ENCODE measurements at regions not wholly inside any gene's neighbourhood (a gene's known extent, or its start where the extent isn't known, plus 50 kb on each side); places are given as distances from the start of the nearest gene placed in this dataset.
"Not testable (repeated sequence)": the region's sequence is repeated elsewhere in the genome, so short reads cannot be mapped to it uniquely, and the experiment has no call there.

- H3K9me3 ChIP-seq (ENCODE audit: low read depth), result no peaks in the 10 kb centered on the region
- no peaks in the 10 kb centered on the region for H3K27me3 ChIP-seq
- no peaks in the 10 kb centered on the region for H3K36me3 ChIP-seq
- peak in 1 of 2 donors; percentile 61 for DNase-seq (ENCODE audit: low read depth in 1 of 2, low spot score in 1 of 2)
- no peaks in the 10 kb centered on the region for H3K4me1 ChIP-seq (ENCODE audit: low read depth)
- no peak overlapping the region for H3K4me3 ChIP-seq
- TF ChIP-seq CTCF (IDR thresholded peaks at IDR 0.05; ENCODE audit: low read depth, low read length), result no peak
- no peak overlapping the region for H3K27ac ChIP-seq
Observed at GRCh38 chr9:87201351-87201751, 254.0 kb upstream of the GAS1 start.

- no peak overlapping the region for H3K4me3 ChIP-seq
- no peak for DNase-seq (ENCODE audit: low read depth in 1 of 2, low spot score in 1 of 2)
- no peaks in the 10 kb centered on the region for H3K27me3 ChIP-seq
- H3K9me3 ChIP-seq (ENCODE audit: low read depth), result no peaks in the 10 kb centered on the region
- no peak for TF ChIP-seq CTCF (IDR thresholded peaks at IDR 0.05; ENCODE audit: low read depth, low read length)
- H3K36me3 ChIP-seq, result no peaks in the 10 kb centered on the region
- H3K4me1 ChIP-seq (ENCODE audit: low read depth), result no peaks in the 10 kb centered on the region
- H3K27ac ChIP-seq, result no peak overlapping the region
Observed at GRCh38 chr9:87206064-87206661, 258.9 kb upstream of the GAS1 start.

GRCh38 chr9:87210658-87211057, 263.4 kb upstream of the GAS1 start:
- not testable (repeated sequence) for H3K27ac ChIP-seq; H3K4me1 ChIP-seq (ENCODE audit: low read depth); H3K36me3 ChIP-seq; H3K9me3 ChIP-seq (ENCODE audit: low read depth); H3K27me3 ChIP-seq; DNase-seq (ENCODE audit: low read depth in 1 of 2, low spot score in 1 of 2); H3K4me3 ChIP-seq

GRCh38 chr9:87211669-87212068, 264.4 kb upstream of the GAS1 start:
- H3K4me3 ChIP-seq, result no peak overlapping the region
- H3K4me1 ChIP-seq (ENCODE audit: low read depth), result no peaks in the 10 kb centered on the region
- H3K27ac ChIP-seq, result no peak overlapping the region
- H3K36me3 ChIP-seq, result no peaks in the 10 kb centered on the region
- no peaks in the 10 kb centered on the region for H3K27me3 ChIP-seq
- no peak for DNase-seq (ENCODE audit: low read depth in 1 of 2, low spot score in 1 of 2)
- no peaks in the 10 kb centered on the region for H3K9me3 ChIP-seq (ENCODE audit: low read depth)
- TF ChIP-seq CTCF (IDR thresholded peaks at IDR 0.05; ENCODE audit: low read depth, low read length), result no peak

- TF ChIP-seq CTCF (IDR thresholded peaks at IDR 0.05; ENCODE audit: low read depth, low read length), result no peak
- Histone ChIP-seq H3K36me3 (no peaks in the 10 kb centered on the region), H3K4me3 (no peak overlapping the region), H3K27ac (no peak overlapping the region), H3K4me1 (ENCODE audit: low read depth) (no peaks in the 10 kb centered on the region), H3K27me3 (no peaks in the 10 kb centered on the region), H3K9me3 (ENCODE audit: low read depth) (no peaks in the 10 kb centered on the region)
- DNase-seq (ENCODE audit: low read depth in 1 of 2, low spot score in 1 of 2), result no peak
Observed at GRCh38 chr9:87212605-87213021, 265.3 kb upstream of the GAS1 start.

- Histone ChIP-seq H3K4me1 (ENCODE audit: low read depth) (no peaks in the 10 kb centered on the region), H3K4me3 (no peak overlapping the region), H3K27ac (no peak overlapping the region), H3K36me3 (no peaks in the 10 kb centered on the region), H3K9me3 (ENCODE audit: low read depth) (no peaks in the 10 kb centered on the region), H3K27me3 (no peaks in the 10 kb centered on the region)
- DNase-seq (ENCODE audit: low read depth in 1 of 2, low spot score in 1 of 2), result no peak
- no peak for TF ChIP-seq CTCF (IDR thresholded peaks at IDR 0.05; ENCODE audit: low read depth, low read length)
Observed at GRCh38 chr9:87213948-87214347, 266.6 kb upstream of the GAS1 start.

Data from cardiac muscle cell (in vitro differentiated cells and primary cell).